Forelimb muscle (tissue), 1 donor: ENCODE measurements at regions not wholly inside any gene's neighbourhood (a gene's known extent, or its start where the extent isn't known, plus 50 kb on each side); places are given as distances from the start of the nearest gene placed in this dataset.
"Not testable (repeated sequence)": the region's sequence is repeated elsewhere in the genome, so short reads cannot be mapped to it uniquely, and the experiment has no call there.

Experiments used
- DNase-seq: peaks from one replicate; pipeline ENCODE4 v3.0.0-alpha.2; 2013; ENCODE audit warnings: low read depth

- no peak for DNase-seq
Measured at GRCh38 chrX:45822124-45822523, 621.4 kb upstream of the DIPK2B start.

GRCh38 chrX:45818913-45819312, 618.2 kb upstream of the DIPK2B start:
- DNase-seq, result no peak

GRCh38 chrX:45815441-45815840, 614.8 kb upstream of the DIPK2B start:
- DNase-seq, result no peak

DNA sequence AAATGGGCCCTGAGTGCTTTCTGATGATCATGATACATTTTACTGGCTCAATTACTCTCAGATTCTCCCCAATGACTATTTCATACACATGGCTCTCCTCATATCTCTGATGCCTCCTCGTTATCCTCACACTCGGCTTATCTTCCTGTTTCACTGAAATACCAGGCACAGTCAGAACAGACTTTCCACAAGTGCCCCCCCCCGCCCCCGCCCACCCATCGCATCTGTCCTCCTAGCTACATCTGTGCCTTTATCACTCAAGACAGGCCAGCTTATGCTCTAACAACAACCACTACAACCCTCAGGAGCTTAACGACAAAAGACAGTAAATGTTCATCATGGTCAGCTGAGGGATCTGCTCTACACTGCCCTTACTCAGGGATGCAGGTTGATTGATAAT, 610.6 kb upstream of the DIPK2B start:
- no peak for DNase-seq

DNA sequence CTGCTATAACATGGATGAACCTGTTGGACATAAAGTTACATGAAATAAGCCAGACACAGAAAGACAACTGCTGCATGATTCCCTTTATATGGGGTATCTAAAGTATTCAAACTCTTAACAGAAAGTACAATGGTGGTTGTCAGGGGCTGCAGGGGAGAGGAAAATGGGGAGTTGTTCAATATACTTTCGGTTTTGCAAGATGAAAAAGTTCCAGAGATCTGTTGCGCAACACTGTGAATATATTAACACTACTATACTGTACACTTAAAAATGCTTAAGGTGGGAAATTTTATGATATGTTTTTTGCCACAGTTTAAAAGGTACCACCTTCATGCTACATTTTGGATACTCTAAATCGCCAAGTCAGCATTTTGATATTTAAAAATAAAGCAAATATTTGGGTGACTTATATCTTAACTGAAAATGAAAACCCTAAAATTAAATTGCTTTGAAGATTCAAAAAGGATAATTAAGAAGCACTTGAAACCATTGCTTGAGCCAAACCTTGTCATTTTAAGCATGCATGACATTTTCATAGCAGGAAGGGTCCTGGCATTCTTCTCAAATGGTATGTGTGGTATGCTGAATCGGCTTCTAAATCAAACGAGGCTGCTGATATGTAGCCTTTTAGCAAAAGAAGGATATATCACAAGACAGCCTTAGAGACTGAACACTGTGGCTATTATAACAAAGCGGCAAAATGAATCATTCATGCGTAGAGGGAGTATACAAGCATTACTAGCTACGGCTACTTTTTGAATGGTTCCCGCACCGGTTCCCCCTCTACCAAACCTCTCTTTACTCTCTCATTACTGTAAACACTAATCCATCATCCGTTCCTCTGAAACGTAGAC, 607.1 kb upstream of the DIPK2B start:
- no peak for DNase-seq

- no peak for DNase-seq
Measured at GRCh38 chrX:45806410-45807121, 605.9 kb upstream of the DIPK2B start.

- no peak for DNase-seq
Measured at GRCh38 chrX:45804276-45804675, 603.6 kb upstream of the DIPK2B start.

DNA sequence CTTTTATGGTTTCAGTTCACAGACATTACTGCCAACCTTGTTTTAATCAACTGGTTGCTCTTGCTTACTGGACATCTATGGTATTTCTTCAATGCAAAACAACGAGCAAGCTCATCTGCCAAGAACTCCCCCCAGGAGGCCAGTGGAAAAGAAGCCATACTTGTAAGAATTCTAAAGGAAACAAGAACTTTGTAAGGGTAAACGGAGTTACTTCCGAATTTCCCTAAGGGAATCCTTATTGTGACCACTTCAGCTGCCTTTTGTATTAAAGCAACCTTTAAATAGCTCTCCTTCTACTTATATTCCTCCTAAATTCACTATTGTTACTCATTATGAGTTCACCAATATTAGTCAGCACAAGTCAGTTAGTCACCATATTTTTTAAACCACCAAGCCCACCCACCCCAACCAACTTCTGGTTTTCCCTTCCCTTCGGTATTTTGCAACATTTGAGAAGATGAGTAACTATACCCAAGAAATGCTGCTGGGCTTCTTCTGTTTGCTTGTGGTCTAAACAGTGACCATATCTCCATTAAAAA, 602.8 kb upstream of the DIPK2B start:
- no peak for DNase-seq

DNA sequence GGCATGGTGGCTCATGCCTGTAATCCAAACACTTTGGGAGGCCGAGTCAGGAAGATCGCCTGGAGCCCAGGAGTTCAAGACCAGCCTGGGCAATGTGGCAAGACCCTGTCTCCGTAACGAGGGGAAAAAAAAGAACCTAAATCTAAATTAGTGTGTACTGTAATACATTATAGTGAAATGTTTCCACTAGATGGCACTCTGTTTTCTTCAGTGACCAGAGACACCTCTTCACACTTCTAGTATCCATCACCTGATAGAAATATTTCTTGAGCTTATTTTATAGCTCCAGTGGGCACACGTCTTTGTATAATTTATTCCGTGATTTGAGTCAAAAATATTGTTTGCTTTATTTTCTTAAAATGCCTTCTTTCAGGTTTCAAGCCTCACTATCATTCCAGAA, 600.9 kb upstream of the DIPK2B start:
- DNase-seq, result no peak

GRCh38 chrX:45800746-45801453, 600.2 kb upstream of the DIPK2B start:
- DNase-seq, result not testable (repeated sequence)

DNA sequence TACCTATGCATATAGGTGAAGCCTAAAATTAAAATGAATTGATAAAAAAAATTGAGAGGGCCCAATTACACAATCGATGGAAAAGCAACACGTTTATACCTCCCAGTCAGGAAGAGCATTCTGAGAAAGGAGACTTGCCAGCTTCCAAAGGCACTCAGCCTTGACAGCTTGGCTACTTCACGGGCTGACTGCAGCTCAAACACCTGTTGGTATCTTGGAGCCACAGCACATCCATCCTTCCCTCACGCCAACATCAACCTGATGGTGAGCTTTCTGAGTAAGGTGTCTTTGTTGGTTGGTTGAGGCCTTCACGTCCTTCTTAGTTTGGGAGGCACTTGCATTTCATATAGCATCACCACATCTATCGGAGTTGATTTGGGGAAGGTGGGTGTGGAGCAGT, 598.9 kb upstream of the DIPK2B start:
- no peak for DNase-seq

- no peak for DNase-seq
Measured at GRCh38 chrX:45795546-45795945, 594.9 kb upstream of the DIPK2B start.

DNA sequence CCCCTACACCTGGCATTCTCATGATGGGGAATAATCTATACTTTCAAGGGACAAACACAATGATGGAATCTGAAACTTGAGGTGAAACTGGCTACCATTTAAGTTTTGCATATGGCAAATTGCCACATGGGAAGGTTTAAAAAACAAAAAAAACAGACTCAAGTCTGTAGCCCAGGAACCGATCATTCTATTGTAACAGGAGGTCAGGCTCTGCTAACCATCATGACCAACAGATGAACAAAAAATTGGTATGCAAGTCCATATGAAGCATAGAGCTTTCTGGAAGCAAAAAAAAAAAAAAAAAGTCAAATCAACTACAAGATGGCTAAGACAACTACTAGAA, 594.3 kb upstream of the DIPK2B start:
- DNase-seq, result no peak

DNA sequence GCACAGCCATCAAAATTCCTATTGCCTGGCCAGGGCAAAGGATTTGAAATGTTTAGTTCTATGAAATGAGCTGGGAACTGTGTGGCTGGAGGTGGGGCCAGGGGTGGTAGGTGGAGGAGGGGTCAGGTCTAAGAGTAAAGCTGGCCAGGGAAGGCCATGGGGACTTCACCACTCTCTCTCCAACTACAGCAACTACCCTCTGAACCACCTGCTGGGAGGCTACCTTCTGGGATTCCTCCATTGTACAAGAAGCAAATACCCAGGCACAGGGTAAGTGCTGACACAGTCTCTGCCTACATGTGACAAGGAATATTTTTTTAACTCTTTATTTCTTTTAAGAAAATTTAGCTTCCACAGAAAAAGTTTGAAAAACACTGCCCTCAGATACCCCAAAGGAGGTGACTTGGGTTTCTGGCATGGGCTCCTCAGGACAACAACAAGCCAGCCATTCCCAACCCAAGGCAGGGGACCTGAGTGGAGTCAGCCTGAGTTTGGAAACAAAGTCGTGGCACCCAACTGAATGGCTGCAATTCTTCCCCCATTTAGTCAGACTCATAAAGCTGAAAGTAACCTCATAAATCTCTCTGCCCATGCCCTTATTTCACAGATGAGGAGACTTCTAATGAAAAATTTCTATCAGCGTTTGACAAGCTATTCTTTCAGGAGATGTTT, 593.8 kb upstream of the DIPK2B start:
- no peak for DNase-seq

GRCh38 chrX:45788941-45789348, 588.3 kb upstream of the DIPK2B start:
- DNase-seq, result no peak

DNA sequence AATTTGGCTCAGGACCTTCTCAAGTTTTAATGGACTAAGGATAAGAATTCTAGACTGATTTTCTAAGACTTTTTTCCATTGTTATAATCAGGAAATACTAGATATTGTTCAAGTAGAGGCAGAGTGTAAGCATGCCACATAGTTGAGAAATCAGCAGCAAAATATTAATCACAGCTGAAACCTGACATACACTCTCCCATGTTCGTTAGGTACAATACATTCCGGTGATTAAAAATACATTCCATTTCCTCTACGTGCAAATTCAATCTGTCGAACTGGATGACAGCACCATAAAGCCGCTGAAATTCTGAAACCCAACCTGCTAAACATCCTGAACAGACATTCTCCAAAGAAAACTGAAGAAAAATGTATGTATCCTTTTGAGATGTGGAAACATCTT, 587.6 kb upstream of the DIPK2B start:
- no peak for DNase-seq

DNA sequence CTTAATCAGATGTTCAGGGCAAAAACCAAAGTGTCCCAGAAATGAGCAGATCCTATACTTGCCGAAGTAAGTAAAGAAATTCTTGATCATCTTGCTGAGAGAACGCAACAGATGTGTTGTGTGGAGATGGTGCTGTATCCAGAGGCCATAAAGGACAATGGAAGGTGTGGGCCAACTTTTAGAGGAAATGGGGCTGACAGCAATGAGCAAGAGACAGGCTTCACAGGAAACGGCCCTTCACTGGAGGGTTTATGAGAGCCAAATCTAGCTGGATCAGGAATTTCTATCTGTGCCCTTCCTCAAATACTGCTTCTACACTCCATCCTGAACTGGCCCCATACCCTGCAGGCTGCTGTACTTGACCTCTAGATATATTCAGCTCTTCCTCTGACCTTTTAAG, 583.9 kb upstream of the DIPK2B start:
- no peak for DNase-seq

GRCh38 chrX:45783002-45783401, 582.3 kb upstream of the DIPK2B start:
- no peak for DNase-seq

DNA sequence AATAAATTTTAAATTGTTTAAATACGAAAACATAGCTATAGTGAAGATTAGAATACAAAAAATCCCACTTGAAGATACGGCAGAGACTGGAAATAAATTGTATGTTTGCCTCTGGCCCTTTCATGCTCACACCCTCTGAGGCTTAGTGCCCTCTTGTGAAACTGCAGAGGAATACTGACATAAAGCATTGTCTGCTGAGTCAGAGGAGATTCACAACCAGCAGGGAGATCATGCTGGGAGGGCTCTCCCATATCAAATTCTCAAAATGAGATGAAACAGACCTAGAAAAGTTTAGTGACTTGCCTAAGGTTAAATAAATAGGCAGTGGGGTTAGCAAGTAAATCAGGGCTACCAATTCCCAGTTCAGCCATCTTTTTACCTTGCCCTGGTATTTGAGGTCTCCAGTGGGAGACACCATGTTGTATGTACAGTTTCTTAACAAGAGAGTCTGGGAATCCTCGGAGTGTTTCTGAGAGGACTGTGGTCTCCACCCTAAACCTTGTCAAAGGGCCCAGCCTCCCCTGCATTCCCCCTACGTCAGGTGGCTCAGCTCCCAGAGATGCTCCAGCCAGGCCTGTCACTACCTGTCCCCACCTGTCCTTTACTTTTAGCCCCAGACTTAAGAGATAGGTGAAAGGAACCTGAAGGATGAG, 581.4 kb upstream of the DIPK2B start:
- DNase-seq, result no peak

DNA sequence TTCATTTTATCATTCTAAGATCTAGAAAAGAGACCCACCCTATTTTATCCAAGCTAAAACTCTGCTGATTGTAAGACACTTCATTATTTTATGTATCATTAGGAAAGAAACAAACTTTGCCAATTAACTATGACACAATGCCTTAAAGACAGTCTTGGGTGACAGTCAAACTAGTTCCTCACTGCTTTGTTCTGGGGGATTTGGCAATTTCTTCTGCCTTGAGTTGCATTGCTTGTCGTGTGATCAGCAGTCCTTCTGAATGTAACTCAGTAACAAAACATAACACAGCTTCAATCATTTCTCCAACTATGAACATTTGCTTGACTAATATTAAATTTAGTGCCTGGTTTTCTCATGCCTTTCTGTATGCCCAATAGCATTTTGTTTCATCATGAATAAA, 577.9 kb upstream of the DIPK2B start:
- DNase-seq, result no peak

GRCh38 chrX:45777366-45777765, 576.7 kb upstream of the DIPK2B start:
- DNase-seq, result no peak
